BE2C (cell line): ENCODE measurements at regions not wholly inside any gene's neighbourhood (a gene's known extent, or its start where the extent isn't known, plus 50 kb on each side); places are given as distances from the start of the nearest gene placed in this dataset.

ENCODE experiments used
- DNase-seq: peaks from one replicate; pipeline ENCODE4 v3.0.0-alpha.2; 2020
- H3K27me3 ChIP-seq: fragments of 250-450 bp; sonication (Bioruptor Pico); 2 replicates; pipeline ENCODE4 v1.5.1; 2020; ENCODE audit warnings: mild to moderate bottlenecking
- H3K36me3 ChIP-seq: fragments of 250-450 bp; sonication (Bioruptor Pico); 2 replicates; pipeline ENCODE4 v1.5.1; 2020; ENCODE audit warnings: mild to moderate bottlenecking
- H3K4me1 ChIP-seq: fragments of 250-450 bp; sonication (Bioruptor Pico); 2 replicates; pipeline ENCODE4 v1.5.1; 2020
- H3K4me3 ChIP-seq: 2 replicates; pipeline ENCODE4 v1.5.1; 2011; ENCODE audit warnings: low read depth, low read length
- H3K9me3 ChIP-seq: fragments of 250-450 bp; sonication (Bioruptor Pico); 2 replicates; pipeline ENCODE4 v1.5.1; 2020
- TF ChIP-seq, protein P1 (sequence below): IDR thresholded peaks from 2 replicates; pipeline ENCODE4 v1.5.1; 2012; ENCODE audit warnings: mild to moderate bottlenecking, low read depth, low read length

DNA sequence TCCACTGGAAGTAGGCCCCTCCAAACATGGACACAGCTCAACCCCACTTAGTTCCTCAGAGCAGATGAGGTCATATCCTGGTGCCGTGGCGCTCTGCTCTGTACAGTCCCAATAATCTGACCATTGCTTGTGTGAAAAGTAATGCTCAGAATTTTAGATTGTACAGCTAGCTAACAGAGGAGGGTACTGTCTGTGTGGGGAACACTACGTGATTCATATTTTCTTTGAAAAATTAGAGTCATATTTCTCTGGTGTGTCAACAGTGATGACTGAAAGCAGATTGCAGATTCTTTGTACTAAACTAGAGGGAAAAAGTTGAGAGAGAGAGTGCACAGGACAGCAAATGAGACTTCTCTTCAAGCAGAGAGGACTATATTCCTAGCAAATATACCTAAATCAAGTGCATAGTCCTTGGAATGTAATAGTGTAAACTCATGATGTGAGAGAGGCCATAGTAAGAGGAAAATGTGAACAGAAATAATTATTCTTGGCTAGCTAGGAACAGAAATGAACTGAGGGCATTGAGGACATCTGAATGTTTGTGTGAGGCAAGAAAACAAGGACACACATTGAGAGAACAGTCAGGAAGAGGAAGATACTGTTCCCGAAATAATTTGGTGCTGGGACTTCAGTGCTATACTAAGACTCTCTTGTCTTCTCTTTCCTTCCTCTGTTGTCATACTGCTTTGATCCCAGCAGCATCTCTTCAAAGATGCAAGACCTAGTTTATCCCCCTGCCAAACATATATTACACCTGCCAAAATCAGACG is 157.0 kb upstream of the RND3 start:
- TF ChIP-seq, protein P1, sequence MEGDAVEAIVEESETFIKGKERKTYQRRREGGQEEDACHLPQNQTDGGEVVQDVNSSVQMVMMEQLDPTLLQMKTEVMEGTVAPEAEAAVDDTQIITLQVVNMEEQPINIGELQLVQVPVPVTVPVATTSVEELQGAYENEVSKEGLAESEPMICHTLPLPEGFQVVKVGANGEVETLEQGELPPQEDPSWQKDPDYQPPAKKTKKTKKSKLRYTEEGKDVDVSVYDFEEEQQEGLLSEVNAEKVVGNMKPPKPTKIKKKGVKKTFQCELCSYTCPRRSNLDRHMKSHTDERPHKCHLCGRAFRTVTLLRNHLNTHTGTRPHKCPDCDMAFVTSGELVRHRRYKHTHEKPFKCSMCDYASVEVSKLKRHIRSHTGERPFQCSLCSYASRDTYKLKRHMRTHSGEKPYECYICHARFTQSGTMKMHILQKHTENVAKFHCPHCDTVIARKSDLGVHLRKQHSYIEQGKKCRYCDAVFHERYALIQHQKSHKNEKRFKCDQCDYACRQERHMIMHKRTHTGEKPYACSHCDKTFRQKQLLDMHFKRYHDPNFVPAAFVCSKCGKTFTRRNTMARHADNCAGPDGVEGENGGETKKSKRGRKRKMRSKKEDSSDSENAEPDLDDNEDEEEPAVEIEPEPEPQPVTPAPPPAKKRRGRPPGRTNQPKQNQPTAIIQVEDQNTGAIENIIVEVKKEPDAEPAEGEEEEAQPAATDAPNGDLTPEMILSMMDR = no peak
- no peaks in the 10 kb centered on the region for H3K27me3 ChIP-seq
- H3K9me3 ChIP-seq = no peaks in the 10 kb centered on the region
- H3K4me3 ChIP-seq = no peak overlapping the region
- H3K4me1 ChIP-seq = no peaks in the 10 kb centered on the region
- H3K36me3 ChIP-seq = no peaks in the 10 kb centered on the region
- DNase-seq = no peak

DNA sequence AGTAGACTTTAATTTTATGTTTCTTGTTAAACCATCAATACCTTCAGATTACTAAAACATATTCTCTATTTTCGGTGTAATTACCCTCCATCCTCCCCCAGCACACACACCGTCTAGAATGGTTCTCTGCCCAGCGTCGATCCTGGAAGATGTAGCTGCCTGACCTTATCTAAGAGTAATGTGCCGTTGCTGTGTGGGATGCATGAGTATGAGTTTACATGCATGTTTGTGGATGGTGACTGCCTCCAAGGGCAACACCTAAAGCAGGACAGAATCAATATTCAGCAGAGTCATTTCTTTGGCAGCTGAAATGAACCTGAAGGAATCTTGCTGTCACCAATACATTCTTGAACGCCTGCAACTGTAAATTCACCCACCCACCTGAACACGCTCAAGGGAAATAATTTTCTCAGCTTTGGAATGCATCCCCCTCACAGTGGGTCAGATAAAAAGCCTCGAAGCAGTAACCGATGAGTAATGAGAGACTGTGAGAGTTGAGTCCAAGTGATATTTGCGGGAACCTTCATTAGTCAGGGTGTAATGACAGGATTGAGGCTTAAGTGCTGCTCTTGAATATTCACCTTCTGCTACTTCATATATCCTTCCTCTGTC is 155.8 kb upstream of the RND3 start:
- no peak for DNase-seq
- no peak overlapping the region for H3K4me3 ChIP-seq

DNA sequence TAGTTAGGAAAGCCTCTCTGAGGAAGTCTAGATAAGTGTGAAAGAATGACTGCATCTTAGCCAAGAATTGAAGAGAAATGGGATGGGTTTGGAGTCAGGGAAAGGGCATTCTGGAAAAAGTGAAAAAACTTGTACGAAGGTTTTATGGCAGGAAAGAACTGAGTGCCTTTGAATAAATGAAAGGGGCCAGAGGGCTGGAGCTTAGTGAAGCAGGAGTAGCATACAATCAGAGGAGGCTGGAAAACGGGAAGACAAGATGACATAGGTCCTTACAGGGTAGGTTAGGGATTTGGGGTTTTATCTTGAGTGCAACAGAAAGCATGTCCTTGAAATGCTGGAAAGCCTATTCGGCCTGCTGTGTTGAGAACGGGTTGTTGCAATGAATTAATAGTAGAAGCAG is 152.6 kb upstream of the RND3 start:
- Histone ChIP-seq H3K36me3 (no peaks in the 10 kb centered on the region), H3K9me3 (no peaks in the 10 kb centered on the region), H3K4me3 (no peak overlapping the region), H3K27me3 (no peaks in the 10 kb centered on the region), H3K4me1 (no peaks in the 10 kb centered on the region)
- TF ChIP-seq, protein P1 = no peak
- DNase-seq = no peak

More for the DNA sequence above, 155.8 kb upstream of the RND3 start:
- H3K4me1 ChIP-seq = no peaks in the 10 kb centered on the region
- H3K36me3 ChIP-seq = no peaks in the 10 kb centered on the region
- TF ChIP-seq, protein P1 = no peak
- no peaks in the 10 kb centered on the region for H3K9me3 ChIP-seq
- no peaks in the 10 kb centered on the region for H3K27me3 ChIP-seq

DNA sequence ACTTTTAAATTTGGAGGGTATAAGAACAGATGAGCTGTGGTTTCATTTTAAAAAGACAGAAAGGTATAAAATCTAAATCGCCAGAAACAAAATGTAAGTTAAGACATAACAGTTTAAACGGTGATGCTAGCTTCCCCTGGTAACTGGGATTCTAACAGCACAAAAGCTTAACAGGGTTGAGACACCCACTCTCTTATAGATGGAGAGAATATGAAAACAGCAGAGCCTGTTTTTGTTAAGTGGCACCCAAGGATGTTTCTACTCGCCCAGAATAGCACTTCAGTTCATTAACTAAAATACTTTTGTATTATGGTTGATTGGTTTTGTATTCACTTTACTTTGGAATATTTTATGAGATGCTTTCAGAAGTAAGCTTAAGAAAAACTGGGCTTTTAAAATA is 151.9 kb upstream of the RND3 start:
- no peaks in the 10 kb centered on the region for H3K4me1 ChIP-seq
- no peaks in the 10 kb centered on the region for H3K36me3 ChIP-seq
- TF ChIP-seq, protein P1 = no peak
- no peak for DNase-seq
- no peaks in the 10 kb centered on the region for H3K27me3 ChIP-seq
- H3K4me3 ChIP-seq = no peak overlapping the region
- H3K9me3 ChIP-seq = no peaks in the 10 kb centered on the region

DNA sequence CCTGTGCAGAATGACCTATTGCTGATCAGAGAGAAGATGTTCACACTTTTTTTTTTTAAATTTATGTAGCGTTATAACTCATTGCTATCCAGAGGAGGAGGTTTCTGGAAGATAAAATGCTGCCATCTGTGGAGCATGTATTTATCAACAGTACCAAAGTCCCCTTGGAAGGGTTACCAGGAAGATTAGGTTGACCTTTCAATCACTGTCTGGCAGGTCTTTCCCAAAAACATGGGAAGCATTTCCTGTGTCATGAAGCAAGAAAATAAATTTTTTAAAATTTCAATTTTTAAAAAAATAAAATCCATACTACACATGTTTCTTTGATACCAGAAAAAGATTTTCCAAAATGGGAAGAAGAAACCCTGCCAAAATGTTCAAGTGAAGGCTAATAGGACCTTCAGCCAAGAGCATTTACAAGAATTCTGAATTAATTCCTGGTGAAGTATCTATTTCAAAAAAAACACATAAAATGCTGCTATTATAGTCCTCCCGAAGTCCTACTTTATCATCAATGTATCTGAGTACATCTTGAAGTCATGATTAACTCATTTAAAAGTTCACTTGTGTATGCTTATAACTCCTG is 143.9 kb upstream of the RND3 start:
- Histone ChIP-seq H3K27me3 (no peaks in the 10 kb centered on the region), H3K9me3 (no peaks in the 10 kb centered on the region), H3K36me3 (no peaks in the 10 kb centered on the region), H3K4me1 (no peaks in the 10 kb centered on the region), H3K4me3 (no peak overlapping the region)
- TF ChIP-seq, protein P1 = no peak
- no peak for DNase-seq

DNA sequence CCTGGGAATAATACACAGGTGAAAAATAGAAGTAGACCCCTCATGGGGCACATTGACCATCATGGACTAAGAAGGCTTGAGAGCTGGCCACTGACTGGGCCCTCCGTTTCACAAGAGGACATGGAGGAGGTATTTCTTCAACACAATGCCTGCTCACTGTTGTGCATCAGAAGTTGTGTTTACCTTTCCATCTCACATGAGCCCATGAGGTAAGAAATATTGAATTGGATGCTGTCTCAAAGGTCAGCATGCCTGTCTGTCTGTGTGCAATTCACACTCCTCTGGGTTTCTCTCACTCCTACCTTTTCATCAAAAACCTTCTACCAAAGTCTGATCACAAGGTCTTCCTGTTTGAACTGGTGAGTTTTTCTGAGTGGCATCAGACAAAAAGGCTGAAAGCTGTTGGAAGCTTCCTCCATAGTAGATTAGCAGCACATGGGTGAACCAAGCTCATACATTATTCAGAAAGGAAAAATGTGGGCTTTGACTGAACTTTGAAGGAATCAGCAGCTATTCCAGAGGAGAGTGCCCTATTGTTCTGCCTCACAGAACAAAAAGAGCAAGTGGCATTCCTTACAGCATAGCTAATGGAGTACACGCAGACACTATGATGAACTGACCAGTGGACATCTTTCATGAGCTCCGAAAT is 143.2 kb upstream of the RND3 start:
- DNase-seq = no peak
- Histone ChIP-seq H3K36me3 (no peaks in the 10 kb centered on the region), H3K4me1 (no peaks in the 10 kb centered on the region), H3K9me3 (no peaks in the 10 kb centered on the region), H3K4me3 (no peak overlapping the region), H3K27me3 (no peaks in the 10 kb centered on the region)
- TF ChIP-seq, protein P1 = no peak
